DOHH2 (cell line): ENCODE measurements at regions not wholly inside any gene's neighbourhood (a gene's known extent, or its start where the extent isn't known, plus 50 kb on each side); places are given as distances from the start of the nearest gene placed in this dataset.

Experiments used
- EZH2phosphoT487 ChIP-seq: fragments of 200-600 bp; sonication (generic); IDR thresholded peaks from 2 replicates; pipeline ENCODE4 v1.6.1; 2017; ENCODE audit warnings: borderline replicate concordance, mild to moderate bottlenecking, antibody characterized with exemption, low read length, moderate library complexity, mixed read lengths
- TF ChIP-seq, protein P1 (sequence below): fragments of 200-600 bp; sonication (generic); IDR thresholded peaks from one replicate; pipeline ENCODE4 v1.5.1; 2014; ENCODE audit warnings: antibody characterized with exemption, mild to moderate bottlenecking, low read depth, low read length; ENCODE audit not compliant: poor library complexity, severe bottlenecking

DNA sequence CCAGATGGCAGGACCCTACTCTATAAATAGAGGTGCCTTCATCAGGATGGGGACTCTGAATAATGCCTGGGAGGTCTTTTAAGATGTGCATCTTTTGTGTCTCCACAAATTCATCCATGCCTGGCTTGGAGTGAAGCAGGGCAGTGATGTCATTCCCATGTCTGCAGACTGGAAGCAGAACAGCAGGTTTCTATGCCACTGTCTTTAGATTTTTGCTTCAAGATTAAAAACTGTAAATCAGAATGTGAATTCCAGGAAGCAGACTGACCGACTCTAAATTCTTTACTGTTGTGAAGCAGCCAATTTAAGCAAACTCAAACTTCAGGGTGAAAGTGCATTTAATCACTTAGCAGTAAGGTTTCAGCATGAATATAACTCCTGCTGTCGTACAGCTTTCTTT is 159.3 kb downstream of the SCG2 start:
- TF ChIP-seq, protein P1, sequence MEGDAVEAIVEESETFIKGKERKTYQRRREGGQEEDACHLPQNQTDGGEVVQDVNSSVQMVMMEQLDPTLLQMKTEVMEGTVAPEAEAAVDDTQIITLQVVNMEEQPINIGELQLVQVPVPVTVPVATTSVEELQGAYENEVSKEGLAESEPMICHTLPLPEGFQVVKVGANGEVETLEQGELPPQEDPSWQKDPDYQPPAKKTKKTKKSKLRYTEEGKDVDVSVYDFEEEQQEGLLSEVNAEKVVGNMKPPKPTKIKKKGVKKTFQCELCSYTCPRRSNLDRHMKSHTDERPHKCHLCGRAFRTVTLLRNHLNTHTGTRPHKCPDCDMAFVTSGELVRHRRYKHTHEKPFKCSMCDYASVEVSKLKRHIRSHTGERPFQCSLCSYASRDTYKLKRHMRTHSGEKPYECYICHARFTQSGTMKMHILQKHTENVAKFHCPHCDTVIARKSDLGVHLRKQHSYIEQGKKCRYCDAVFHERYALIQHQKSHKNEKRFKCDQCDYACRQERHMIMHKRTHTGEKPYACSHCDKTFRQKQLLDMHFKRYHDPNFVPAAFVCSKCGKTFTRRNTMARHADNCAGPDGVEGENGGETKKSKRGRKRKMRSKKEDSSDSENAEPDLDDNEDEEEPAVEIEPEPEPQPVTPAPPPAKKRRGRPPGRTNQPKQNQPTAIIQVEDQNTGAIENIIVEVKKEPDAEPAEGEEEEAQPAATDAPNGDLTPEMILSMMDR, result no peak
- TF ChIP-seq EZH2phosphoT487, result no peak
